MCF 10A (cell line): ENCODE measurements at regions not wholly inside any gene's neighbourhood (a gene's known extent, or its start where the extent isn't known, plus 50 kb on each side); places are given as distances from the start of the nearest gene placed in this dataset.

Experiments
- BruUV-seq: library from RNA; stranded (reverse); fragments of 400-500 nt; replicated peaks from 2 replicates; lab custom pipeline; 2021; lab: Mats Ljungman, UMichigan
- CTCF ChIA-PET: fragments of 300-600 bp; sonication (Branson Sonifier 250); formaldehyde crosslinking; extraction: SDS; loops from one replicate; lab custom pipeline; 2021; ENCODE audit warnings: antibody characterized with exemption, inconsistent platforms; lab: Yijun Ruan, JAX
- POLR2A ChIA-PET: fragments of 300-600, 350-650 bp; sonication (Branson Sonifier 250); formaldehyde crosslinking; extraction: SDS; loops from one replicate; lab custom pipeline; 2020; ENCODE audit warnings: antibody characterized with exemption, inconsistent platforms; lab: Yijun Ruan, JAX
- DNase-seq: peaks from one replicate; pipeline ENCODE4 v3.0.0-alpha.2; 2018; ENCODE audit not compliant: unreplicated experiment
- H3K27ac Mint-ChIP-seq: one replicate; pipeline ENCODE4 v1.8.0; 2022; ENCODE audit warnings: mild to moderate bottlenecking, low read depth, mixed read lengths; ENCODE audit not compliant: unreplicated experiment
- H3K27me3 Mint-ChIP-seq: one replicate; pipeline ENCODE4 v1.8.0; 2022; ENCODE audit warnings: mixed read lengths; ENCODE audit not compliant: insufficient read depth, unreplicated experiment
- H3K36me3 Mint-ChIP-seq: one replicate; pipeline ENCODE4 v1.8.0; 2022; ENCODE audit warnings: mild to moderate bottlenecking, moderate library complexity, mixed read lengths; ENCODE audit not compliant: insufficient read depth, unreplicated experiment
- H3K4me1 Mint-ChIP-seq: one replicate; pipeline ENCODE4 v1.8.0; 2022; ENCODE audit warnings: mixed read lengths; ENCODE audit not compliant: insufficient read depth, unreplicated experiment
- H3K4me3 Mint-ChIP-seq: one replicate; pipeline ENCODE4 v1.8.0; 2022; ENCODE audit warnings: mild to moderate bottlenecking, moderate library complexity, mixed read lengths; ENCODE audit not compliant: unreplicated experiment
- H3K9me3 Mint-ChIP-seq: one replicate; pipeline ENCODE4 v1.8.0; 2022; ENCODE audit warnings: mixed read lengths; ENCODE audit not compliant: unreplicated experiment
- CTCF ChIP-seq: fragments of 200-600 bp; IDR thresholded peaks from one replicate; pipeline ENCODE4 v1.8.0; 2022; ENCODE audit warnings: antibody characterized with exemption, mild to moderate bottlenecking; ENCODE audit not compliant: unreplicated experiment
- intact Hi-C: fragments of 100-400 bp; cut with micrococcal nuclease; formaldehyde crosslinking; loops from 2 replicates; pipeline ENCODE4 v1.14.1; 2022

- Mint-ChIP-seq H3K9me3 (no peaks in the 10 kb centered on the region), H3K4me3 (no peak overlapping the region), H3K4me1 (no peaks in the 10 kb centered on the region), H3K27ac (no peak overlapping the region), H3K27me3 (no peaks in the 10 kb centered on the region), H3K36me3 (no peaks in the 10 kb centered on the region)
- no peak for TF ChIP-seq CTCF
- ChIA-PET POLR2A (interaction anchor here (0.8 kb wide), 1 partner anchor 12 kb away, joined by 3 read pairs; no protein-coding TSS in a partner anchor), CTCF (no interaction called here)
- no TSS peak for BruUV-seq
- intact Hi-C loops: no loop called here
- DNase-seq: no peak
These were observed 142.5 kb upstream of the TRPC4 start for GRCh38 chr13:38012096-38012495.

- Mint-ChIP-seq H3K4me3 (no peak overlapping the region), H3K27me3 (no peaks in the 10 kb centered on the region), H3K9me3 (no peaks in the 10 kb centered on the region), H3K36me3 (no peaks in the 10 kb centered on the region), H3K27ac (no peak overlapping the region), H3K4me1 (no peaks in the 10 kb centered on the region)
- POLR2A ChIA-PET: interaction anchor here (0.8 to 1.1 kb wide), 2 partner anchors 81 to 341 kb away, joined by 3 read pairs; partner anchors contain the start of gene UFM1
- BruUV-seq: no TSS peak
- intact Hi-C loops: no loop called here
- CTCF ChIA-PET: no interaction called here
- no peak for TF ChIP-seq CTCF
- peak; percentile 23 for DNase-seq
These were observed 139.1 kb upstream of the TRPC4 start for GRCh38 chr13:38008636-38009035.

- DNase-seq: no peak
- H3K36me3 Mint-ChIP-seq: no peaks in the 10 kb centered on the region
- no TSS peak for BruUV-seq
These were observed 133.0 kb upstream of the TRPC4 start for GRCh38 chr13:38002606-38003005.

GRCh38 chr13:37997641-37998040, 128.1 kb upstream of the TRPC4 start:
- Mint-ChIP-seq H3K4me1 (no peaks in the 10 kb centered on the region), H3K27ac (no peak overlapping the region), H3K36me3 (no peaks in the 10 kb centered on the region), H3K4me3 (no peak overlapping the region), H3K9me3 (no peaks in the 10 kb centered on the region), H3K27me3 (no peaks in the 10 kb centered on the region)
- BruUV-seq: no TSS peak
- intact Hi-C loops: no loop called here
- POLR2A ChIA-PET: no interaction called here
- no peak for TF ChIP-seq CTCF
- CTCF ChIA-PET: no interaction called here
- DNase-seq: no peak

More at GRCh38 chr13:38002606-38003005, 133.0 kb upstream of the TRPC4 start:
- Mint-ChIP-seq H3K9me3 (no peaks in the 10 kb centered on the region), H3K27ac (no peak overlapping the region), H3K27me3 (no peaks in the 10 kb centered on the region), H3K4me3 (no peak overlapping the region), H3K4me1 (no peaks in the 10 kb centered on the region)
- intact Hi-C loops: no loop called here
- CTCF ChIA-PET: no interaction called here
- no peak for TF ChIP-seq CTCF
- POLR2A ChIA-PET: no interaction called here
